Prostate gland (tissue), 2 donors: ENCODE measurements at regions not wholly inside any gene's neighbourhood (a gene's known extent, or its start where the extent isn't known, plus 50 kb on each side); places are given as distances from the start of the nearest gene placed in this dataset.

ENCODE experiments used
- DNase-seq: peaks from one replicate; pipeline ENCODE4 v3.0.0-alpha.2; 2019; ENCODE audit warnings: low spot score
- H3K27ac ChIP-seq, 2 donors: fragments of 200-600 bp; sonication (generic); 2 replicates each; pipeline ENCODE4 v1.5.1; 2017 to 2019
- H3K27me3 ChIP-seq: fragments of 200-600 bp; sonication (generic); replicated peaks from 2 replicates; pipeline ENCODE4 v1.5.1; 2019; ENCODE audit not compliant: insufficient read depth
- H3K36me3 ChIP-seq, 2 donors: fragments of 200-600 bp; sonication (generic); 1 replicate in 1 of 2; 2 replicates in 1 of 2; pipeline versions ENCODE4 v1.5.1 to v1.8.1; 2017 to 2019
- H3K4me1 ChIP-seq: fragments of 200-600 bp; sonication (generic); replicated peaks from 2 replicates; pipeline ENCODE4 v1.5.1; 2019
- H3K4me3 ChIP-seq, 2 donors: fragments of 200-600 bp; sonication (generic); 2 replicates each; pipeline ENCODE4 v1.5.1; 2017 to 2019
- H3K9me3 ChIP-seq: fragments of 200-600 bp; sonication (generic); 2 replicates; pipeline ENCODE4 v1.5.1; 2017
- POLR2A ChIP-seq: fragments of 450-650 bp; IDR thresholded peaks from one replicate; pipeline ENCODE4 v1.6.1; 2016; ENCODE audit warnings: antibody characterized with exemption, mild to moderate bottlenecking
- POLR2AphosphoS5 ChIP-seq: sonication (generic); formaldehyde crosslinking; IDR thresholded peaks from one replicate; pipeline ENCODE4 v1.6.1; 2017; ENCODE audit warnings: antibody characterized with exemption
- WGBS: methylation state at CpG from one replicate; pipeline ENCODE4 v1.1.5; 2018; 5-methylcytosine and 5-hydroxymethylcytosine counted together
- intact Hi-C: fragments of 100-400 bp; cut with DNase I; formaldehyde crosslinking; loops from one replicate; pipeline ENCODE4 v1.14.2; 2022
- TF ChIP-seq, protein P1 (sequence below), 4 experiments: fragments of 200-600 bp in 2 of 4; fragments of 450-650 bp in 2 of 4; sonication (generic) in 2 of 4; IDR thresholded peaks; 1 replicate in 3 of 4; 2 replicates in 1 of 4; pipeline ENCODE4 v1.5.1; 2016 to 2019; ENCODE audit warnings: antibody characterized with exemption in 4 of 4, mild to moderate bottlenecking in 2 of 4, moderate library complexity in 2 of 4

DNA sequence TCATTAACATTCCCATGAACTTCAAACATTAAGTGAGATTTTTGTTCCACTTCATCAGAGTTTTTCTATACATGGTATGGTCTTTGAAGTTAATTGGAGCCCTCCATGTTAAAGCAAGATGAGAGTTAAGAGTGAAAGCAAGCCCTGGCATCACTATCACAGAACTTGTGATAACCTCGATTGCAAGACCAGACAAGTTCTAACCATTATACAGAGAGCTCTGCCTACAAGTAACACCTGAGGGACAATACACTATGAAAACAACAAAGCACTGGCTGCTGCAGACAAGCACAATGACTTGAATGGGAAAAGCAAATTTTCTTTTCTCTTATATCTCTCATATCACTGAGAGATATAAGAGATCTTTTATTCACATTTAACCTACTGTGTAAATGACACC lies 126.6 kb upstream of the GYPA start:
- H3K4me3 ChIP-seq = no peak overlapping the region
- no peaks in the 10 kb centered on the region for H3K4me1 ChIP-seq
- H3K9me3 ChIP-seq = no peaks in the 10 kb centered on the region
- TF ChIP-seq POLR2AphosphoS5 (no peak), POLR2A (no peak)
- TF ChIP-seq, protein P1, sequence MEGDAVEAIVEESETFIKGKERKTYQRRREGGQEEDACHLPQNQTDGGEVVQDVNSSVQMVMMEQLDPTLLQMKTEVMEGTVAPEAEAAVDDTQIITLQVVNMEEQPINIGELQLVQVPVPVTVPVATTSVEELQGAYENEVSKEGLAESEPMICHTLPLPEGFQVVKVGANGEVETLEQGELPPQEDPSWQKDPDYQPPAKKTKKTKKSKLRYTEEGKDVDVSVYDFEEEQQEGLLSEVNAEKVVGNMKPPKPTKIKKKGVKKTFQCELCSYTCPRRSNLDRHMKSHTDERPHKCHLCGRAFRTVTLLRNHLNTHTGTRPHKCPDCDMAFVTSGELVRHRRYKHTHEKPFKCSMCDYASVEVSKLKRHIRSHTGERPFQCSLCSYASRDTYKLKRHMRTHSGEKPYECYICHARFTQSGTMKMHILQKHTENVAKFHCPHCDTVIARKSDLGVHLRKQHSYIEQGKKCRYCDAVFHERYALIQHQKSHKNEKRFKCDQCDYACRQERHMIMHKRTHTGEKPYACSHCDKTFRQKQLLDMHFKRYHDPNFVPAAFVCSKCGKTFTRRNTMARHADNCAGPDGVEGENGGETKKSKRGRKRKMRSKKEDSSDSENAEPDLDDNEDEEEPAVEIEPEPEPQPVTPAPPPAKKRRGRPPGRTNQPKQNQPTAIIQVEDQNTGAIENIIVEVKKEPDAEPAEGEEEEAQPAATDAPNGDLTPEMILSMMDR (IDR thresholded peaks at IDR 0.05) = no peak
- no peak for DNase-seq
- 32% methylated on average over 1 of the region's 1 CpG for whole genome bisulfite sequencing
- no peak overlapping the region for H3K27ac ChIP-seq
- H3K27me3 ChIP-seq = no peaks in the 10 kb centered on the region
- intact Hi-C loops = no loop called here
- H3K36me3 ChIP-seq = no peaks in the 10 kb centered on the region

DNA sequence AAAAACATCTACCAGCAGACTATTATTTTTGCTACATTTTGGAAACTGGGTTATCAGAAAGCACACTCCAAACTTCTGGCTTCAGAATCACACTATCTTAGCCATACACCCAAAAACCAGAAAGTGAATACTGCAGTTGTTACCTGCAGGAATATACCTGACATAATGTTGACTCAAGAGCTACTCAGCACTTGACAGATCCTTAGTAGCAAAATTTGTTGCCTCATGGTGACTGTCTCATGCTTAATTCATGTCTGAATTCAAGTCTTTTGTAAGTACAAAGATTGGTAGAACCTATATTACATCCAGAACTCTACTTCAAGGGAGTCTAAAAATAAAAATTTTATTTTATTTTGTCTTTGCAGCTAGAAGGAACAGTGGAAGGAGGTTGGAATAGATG lies 140.2 kb upstream of the GYPA start:
- Histone ChIP-seq H3K27ac (no peak overlapping the region), H3K4me1 (no peaks in the 10 kb centered on the region), H3K27me3 (no peaks in the 10 kb centered on the region), H3K4me3 (no peak overlapping the region), H3K9me3 (no peaks in the 10 kb centered on the region), H3K36me3 (no peaks in the 10 kb centered on the region)
- intact Hi-C loops = no loop called here
- TF ChIP-seq POLR2A = no peak
- TF ChIP-seq, protein P1 (IDR thresholded peaks at IDR 0.05) = no peak
- TF ChIP-seq POLR2AphosphoS5 = no peak
- no peak for DNase-seq

DNA sequence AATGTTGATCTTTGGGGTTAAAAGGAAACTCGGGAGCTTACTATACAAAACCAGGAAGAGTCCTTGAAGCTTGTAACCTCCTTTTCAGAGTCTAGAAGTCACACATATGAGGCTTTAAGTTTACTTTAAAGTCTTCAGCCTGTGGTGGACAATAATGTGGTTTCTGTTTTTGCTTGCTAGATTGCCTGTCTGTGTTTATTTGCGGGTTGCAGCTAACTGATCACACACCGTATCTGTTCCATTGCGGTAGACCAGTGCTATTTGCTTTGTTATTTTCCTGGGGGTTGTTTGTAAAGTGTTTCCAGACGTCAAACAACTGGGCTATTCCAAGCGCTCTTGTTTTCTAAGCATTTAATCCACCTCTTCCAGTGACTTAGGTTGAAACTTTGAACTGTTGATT lies 143.0 kb upstream of the GYPA start:
- no peak for DNase-seq
- H3K4me3 ChIP-seq = no peak overlapping the region
- H3K36me3 ChIP-seq = no peaks in the 10 kb centered on the region
- intact Hi-C loops = no loop called here
- TF ChIP-seq POLR2AphosphoS5 (no peak), POLR2A (no peak)
- TF ChIP-seq, protein P1 (IDR thresholded peaks at IDR 0.05) = no peak
- no peaks in the 10 kb centered on the region for H3K4me1 ChIP-seq
- WGBS = 41% methylated on average over 6 of the region's 6 CpGs
- no peaks in the 10 kb centered on the region for H3K27me3 ChIP-seq
- H3K9me3 ChIP-seq = no peaks in the 10 kb centered on the region
- H3K27ac ChIP-seq = no peak overlapping the region

DNA sequence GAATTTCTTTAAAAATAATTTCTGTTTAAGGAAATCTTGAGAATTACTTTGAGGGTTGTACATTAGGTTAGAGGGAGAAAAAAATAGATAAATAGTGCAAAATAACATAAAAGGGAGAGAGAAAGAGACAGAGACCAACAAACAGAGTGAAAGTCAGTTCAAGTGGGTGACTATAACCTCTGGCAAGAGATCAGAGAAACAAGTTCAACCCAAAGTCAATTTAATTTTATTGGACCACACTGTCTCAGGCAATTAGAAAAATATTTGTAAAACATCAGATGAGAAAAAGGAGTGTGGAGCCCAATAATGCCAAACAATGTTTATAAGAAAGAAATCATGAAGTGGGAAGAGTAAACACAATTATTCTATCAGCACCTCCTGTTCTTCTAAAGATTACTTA lies 143.5 kb upstream of the GYPA start:
- Histone ChIP-seq H3K4me3 (no peak overlapping the region), H3K4me1 (no peaks in the 10 kb centered on the region), H3K9me3 (no peaks in the 10 kb centered on the region), H3K27ac (no peak overlapping the region), H3K27me3 (no peaks in the 10 kb centered on the region), H3K36me3 (no peaks in the 10 kb centered on the region)
- intact Hi-C loops = no loop called here
- TF ChIP-seq POLR2A (no peak), POLR2AphosphoS5 (no peak)
- TF ChIP-seq, protein P1 (IDR thresholded peaks at IDR 0.05) = no peak
- no peak for DNase-seq

DNA sequence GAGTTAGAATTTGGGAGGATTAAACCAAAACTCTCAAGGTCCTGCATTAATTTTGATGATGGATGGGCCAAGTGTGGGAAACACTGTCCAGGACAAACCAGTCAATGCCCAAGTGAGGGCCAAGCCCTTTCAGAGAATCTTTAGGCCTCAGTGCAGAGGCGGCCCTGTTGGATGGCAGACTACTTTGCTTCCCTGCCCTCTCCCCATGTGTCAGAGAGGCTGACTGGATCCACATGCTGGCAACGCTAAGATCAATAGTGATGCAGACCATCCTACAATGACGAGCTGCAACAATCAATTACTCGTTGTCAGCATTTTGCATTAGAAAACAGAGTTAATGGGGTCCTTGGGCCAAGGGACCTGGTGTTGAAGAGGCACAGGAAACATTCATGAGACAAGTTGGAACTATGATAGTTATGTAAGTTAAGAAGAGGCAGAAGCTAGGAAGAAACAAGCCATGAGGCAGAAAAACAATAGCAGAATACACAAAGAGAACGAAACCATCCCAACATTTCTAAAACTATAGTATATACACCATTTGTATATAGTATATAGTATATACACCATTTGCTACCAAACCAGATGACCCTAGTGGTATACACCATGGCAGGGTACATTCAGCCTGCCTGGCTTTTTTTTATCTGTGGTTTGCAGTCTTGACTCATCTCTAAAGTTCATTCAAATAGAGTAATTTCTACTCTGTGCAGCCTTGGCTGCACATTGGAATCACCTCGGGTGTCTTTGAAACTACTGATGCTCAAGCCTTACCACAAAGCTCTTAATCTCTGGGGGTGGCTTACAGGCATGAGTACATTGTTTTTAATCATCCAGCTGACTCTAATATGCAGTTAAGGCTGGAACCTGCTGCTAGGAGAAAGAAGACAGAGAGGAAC lies 147.7 kb upstream of the GYPA start:
- DNase-seq = no peak
- no peak overlapping the region for H3K27ac ChIP-seq
- no peaks in the 10 kb centered on the region for H3K4me1 ChIP-seq
- intact Hi-C loops = no loop called here
- TF ChIP-seq POLR2AphosphoS5 = no peak
- no peak for TF ChIP-seq POLR2A
- TF ChIP-seq, protein P1 (IDR thresholded peaks at IDR 0.05) = no peak
- H3K9me3 ChIP-seq = no peaks in the 10 kb centered on the region
- H3K27me3 ChIP-seq = no peaks in the 10 kb centered on the region
- no peak overlapping the region for H3K4me3 ChIP-seq
- H3K36me3 ChIP-seq = no peaks in the 10 kb centered on the region
- WGBS = 94% methylated on average over 6 of the region's 6 CpGs
